Dendritic cell treated with granulocyte-macrophage colony-stimulating factor and Interleukin-4, amounts not matched to agents 40 ng/mL and 50 ng/mL, for 4 days (primary cell): ENCODE measurements at regions not wholly inside any gene's neighbourhood (a gene's known extent, or its start where the extent isn't known, plus 50 kb on each side); places are given as distances from the start of the nearest gene placed in this dataset.
"Not testable (repeated sequence)": the region's sequence is repeated elsewhere in the genome, so short reads cannot be mapped to it uniquely, and the experiment has no call there.

Source experiments
- H3K27ac Mint-ChIP-seq: one replicate; pipeline ENCODE4 v1.8.0; 2022; ENCODE audit warnings: mild to moderate bottlenecking, mixed read lengths
- H3K27me3 Mint-ChIP-seq: one replicate; pipeline ENCODE4 v1.8.0; 2022; ENCODE audit warnings: mild to moderate bottlenecking, mixed read lengths
- H3K36me3 Mint-ChIP-seq: one replicate; pipeline ENCODE4 v1.8.0; 2022; ENCODE audit warnings: low read depth, mixed read lengths
- H3K4me1 Mint-ChIP-seq: one replicate; pipeline ENCODE4 v1.8.0; 2022; ENCODE audit warnings: low read depth, mixed read lengths
- H3K4me3 Mint-ChIP-seq: one replicate; pipeline ENCODE4 v1.8.0; 2022; ENCODE audit warnings: mild to moderate bottlenecking, moderate library complexity, mixed read lengths
- H3K9me3 Mint-ChIP-seq: one replicate; pipeline ENCODE4 v1.8.0; 2022; ENCODE audit warnings: mixed read lengths
- intact Hi-C: fragments of 100-400 bp; cut with micrococcal nuclease; formaldehyde crosslinking; loops from one replicate; pipeline ENCODE4 v1.15.0; 2022

DNA sequence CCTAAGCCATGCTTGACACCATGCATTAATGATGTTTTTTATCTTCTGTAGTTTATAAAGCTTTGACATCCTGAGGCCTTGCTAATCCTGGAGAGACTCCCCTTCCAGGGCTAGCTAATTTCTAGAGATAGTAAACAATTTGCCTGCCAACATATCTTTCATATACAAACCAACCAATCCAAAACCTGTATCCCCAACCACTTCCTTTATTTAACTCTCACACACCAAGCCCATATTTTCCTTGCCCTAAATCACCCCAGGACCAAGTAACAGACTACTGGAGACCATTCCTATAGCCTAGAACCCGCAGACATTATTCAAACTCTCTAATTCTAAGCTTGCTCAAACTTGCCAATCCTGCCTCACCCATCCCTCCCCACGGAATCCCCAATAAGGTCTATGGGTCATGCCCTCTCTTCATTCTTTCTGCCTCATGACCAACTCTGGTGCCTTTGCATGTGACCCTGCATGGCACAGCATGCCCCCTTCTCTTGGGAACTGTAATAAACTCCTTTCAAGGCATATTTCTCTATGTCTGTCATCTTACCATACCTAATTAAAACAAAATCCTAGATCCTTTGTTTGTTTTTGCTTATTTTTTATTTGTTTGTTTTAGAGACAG lies 116.6 kb upstream of the CACUL1 start:
- Mint-ChIP-seq H3K27ac (no peak overlapping the region), H3K36me3 (no peaks in the 10 kb centered on the region), H3K4me1 (peaks cover 43% of the 10 kb centered on the region), H3K9me3 (peaks cover 2% of the 10 kb centered on the region), H3K27me3 (peaks cover 6% of the 10 kb centered on the region), H3K4me3 (no peak overlapping the region)
- intact Hi-C loops, result no loop called here

GRCh38 chr10:118873091-118873737 lies 118.4 kb upstream of the CACUL1 start:
- Mint-ChIP-seq H3K27ac (no peak overlapping the region), H3K4me1 (peaks cover 43% of the 10 kb centered on the region), H3K4me3 (no peak overlapping the region), H3K36me3 (no peaks in the 10 kb centered on the region), H3K27me3 (peaks cover 1% of the 10 kb centered on the region), H3K9me3 (peaks cover 5% of the 10 kb centered on the region)
- intact Hi-C loops, result no loop called here

- H3K4me1 Mint-ChIP-seq, result peaks cover 43% of the 10 kb centered on the region
- no peak overlapping the region for H3K4me3 Mint-ChIP-seq
- H3K27me3 Mint-ChIP-seq, result peaks cover 1% of the 10 kb centered on the region
- peaks cover 5% of the 10 kb centered on the region for H3K9me3 Mint-ChIP-seq
- H3K27ac Mint-ChIP-seq, result no peak overlapping the region
- intact Hi-C loops, result no loop called here
- no peaks in the 10 kb centered on the region for H3K36me3 Mint-ChIP-seq
Measured at GRCh38 chr10:118873738-118874105, 119.0 kb upstream of the CACUL1 start.

DNA sequence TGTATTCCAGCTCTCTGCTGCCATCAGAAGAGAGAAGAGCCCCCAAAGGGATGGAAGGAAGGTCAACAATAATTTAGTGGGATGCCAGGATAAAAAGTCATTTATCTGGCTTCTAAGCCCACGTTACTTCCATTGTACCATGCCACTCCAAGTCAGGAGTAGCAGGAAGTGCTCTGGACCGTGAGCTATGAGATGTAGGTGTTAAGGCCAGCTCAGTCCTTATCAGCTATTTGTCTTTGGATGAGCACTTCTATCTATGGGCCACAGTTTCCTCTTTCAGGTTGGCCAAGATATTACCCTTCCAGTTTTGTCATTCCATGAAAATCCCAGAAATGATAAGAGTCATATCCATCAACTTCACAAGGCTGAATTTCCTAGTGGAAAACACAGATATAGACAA lies 119.4 kb upstream of the CACUL1 start:
- intact Hi-C loops, result no loop called here
- Mint-ChIP-seq H3K27ac (no peak overlapping the region), H3K9me3 (peaks cover 5% of the 10 kb centered on the region), H3K4me3 (no peak overlapping the region), H3K27me3 (peaks cover 3% of the 10 kb centered on the region), H3K36me3 (no peaks in the 10 kb centered on the region), H3K4me1 (peaks cover 43% of the 10 kb centered on the region)

DNA sequence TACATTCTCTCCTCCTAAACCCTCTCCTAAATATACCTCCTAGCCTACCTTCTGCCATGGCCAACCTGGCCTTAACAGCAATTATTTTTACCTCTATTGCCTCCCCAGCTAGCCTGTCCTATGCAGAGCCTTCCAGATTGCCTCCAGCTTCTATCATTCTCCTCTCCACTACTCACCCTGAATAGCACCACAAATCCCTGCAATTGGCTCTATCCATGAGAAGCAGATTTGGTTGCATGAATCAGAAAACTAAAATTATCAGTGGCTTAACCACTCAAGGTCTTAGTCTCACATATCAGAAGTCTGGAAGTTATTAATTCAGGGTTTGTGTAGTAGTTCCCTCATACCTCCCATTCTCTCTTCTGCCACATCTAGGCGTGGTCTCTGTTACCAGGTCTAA lies 120.3 kb upstream of the CACUL1 start:
- peaks cover 8% of the 10 kb centered on the region for H3K27me3 Mint-ChIP-seq
- peaks cover 5% of the 10 kb centered on the region for H3K9me3 Mint-ChIP-seq
- no peak overlapping the region for H3K4me3 Mint-ChIP-seq
- intact Hi-C loops, result no loop called here
- H3K27ac Mint-ChIP-seq, result no peak overlapping the region
- H3K4me1 Mint-ChIP-seq, result peaks cover 34% of the 10 kb centered on the region
- H3K36me3 Mint-ChIP-seq, result no peaks in the 10 kb centered on the region

GRCh38 chr10:118882741-118883140 lies 128.0 kb upstream of the CACUL1 start:
- Mint-ChIP-seq H3K4me3 (no peak overlapping the region), H3K4me1 (no peaks in the 10 kb centered on the region), H3K9me3 (no peaks in the 10 kb centered on the region), H3K27me3 (peaks cover 23% of the 10 kb centered on the region), H3K27ac (no peak overlapping the region), H3K36me3 (no peaks in the 10 kb centered on the region)
- intact Hi-C loops, result no loop called here

DNA sequence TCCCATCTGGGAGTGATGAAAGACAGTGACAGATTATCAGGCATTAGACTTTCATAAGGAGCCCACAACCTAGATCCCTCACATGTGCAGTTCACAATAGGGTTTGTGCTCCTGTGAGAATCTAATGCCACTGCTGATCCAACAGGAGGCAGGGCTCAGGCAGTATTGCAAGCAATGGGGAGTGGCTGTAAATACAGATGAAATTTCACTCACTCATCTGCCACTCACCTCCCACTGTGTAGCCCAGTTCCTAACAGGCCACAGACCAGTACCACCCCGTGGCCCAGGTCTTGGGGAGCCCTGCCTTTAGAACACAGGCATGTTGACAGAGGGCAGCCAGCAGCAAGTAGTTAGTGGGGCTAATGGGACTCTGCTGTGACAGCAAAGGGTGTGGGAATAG lies 137.3 kb upstream of the NANOS1 start:
- Mint-ChIP-seq H3K4me1 (no peaks in the 10 kb centered on the region), H3K27ac (no peak overlapping the region), H3K4me3 (no peak overlapping the region), H3K27me3 (peaks cover 11% of the 10 kb centered on the region), H3K36me3 (no peaks in the 10 kb centered on the region), H3K9me3 (peaks cover 9% of the 10 kb centered on the region)
- intact Hi-C loops, result no loop called here

DNA sequence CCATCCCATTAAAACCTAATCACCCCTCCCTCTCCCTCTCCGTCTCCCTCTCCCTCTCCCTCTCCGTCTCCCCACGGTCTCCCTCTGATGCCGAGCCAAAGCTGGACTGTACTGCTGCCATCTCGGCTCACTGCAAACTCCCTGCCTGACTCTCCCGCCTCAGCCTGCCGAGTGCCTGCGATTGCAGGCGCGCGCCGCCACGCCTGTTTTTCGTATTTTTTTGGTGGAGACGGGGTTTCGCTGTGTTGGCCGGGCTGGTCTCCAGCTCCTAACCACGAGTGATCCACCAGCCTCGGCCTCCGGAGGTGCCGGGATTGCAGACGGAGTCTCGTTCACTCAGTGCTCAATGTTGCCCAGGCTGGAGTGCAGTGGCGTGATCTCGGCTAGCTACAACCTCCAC lies 134.6 kb upstream of the NANOS1 start:
- H3K4me3 Mint-ChIP-seq, intact Hi-C loops, H3K36me3 Mint-ChIP-seq, H3K9me3 Mint-ChIP-seq, H3K27ac Mint-ChIP-seq, H3K4me1 Mint-ChIP-seq, H3K27me3 Mint-ChIP-seq: not testable (repeated sequence)

DNA sequence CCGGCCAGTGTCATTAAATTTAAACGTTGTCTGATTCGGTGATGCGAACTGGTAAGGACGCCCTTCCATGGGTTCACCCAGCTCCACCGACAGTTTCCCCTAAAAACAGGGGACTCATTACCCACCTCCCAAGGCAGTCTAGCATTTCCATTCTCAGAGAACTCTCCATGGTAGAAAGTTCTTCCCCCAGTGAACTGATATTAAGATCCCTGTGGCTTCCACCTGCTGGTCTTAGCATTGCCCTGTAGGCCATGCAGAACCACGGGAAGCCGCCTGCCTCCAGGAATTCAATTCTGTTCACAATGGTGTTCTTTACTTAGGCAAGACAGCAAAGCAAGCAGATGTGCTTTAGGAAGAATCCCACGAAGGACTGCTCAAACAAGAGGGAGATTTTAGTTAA lies 128.9 kb upstream of the NANOS1 start:
- Mint-ChIP-seq H3K4me1 (no peaks in the 10 kb centered on the region), H3K36me3 (no peaks in the 10 kb centered on the region)

DNA sequence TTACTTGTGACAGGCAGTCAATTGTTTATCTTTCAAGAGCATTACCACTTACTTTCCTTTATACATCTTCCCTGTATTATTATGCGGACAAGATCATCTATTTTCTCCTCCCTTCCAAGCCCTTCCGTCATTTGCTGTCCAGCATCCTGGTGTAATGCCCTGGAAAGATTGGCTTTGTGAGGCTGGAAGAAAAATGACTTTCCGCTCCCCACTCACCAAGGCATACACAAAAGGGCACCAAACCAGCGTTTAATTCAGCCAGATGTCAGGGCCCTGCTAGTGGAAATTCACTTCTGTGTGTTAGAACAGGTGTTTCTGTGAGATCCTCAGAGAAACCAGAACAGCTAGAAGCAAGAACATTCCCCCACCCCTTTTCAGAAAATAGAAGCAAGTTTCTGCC lies 128.1 kb upstream of the NANOS1 start:
- Mint-ChIP-seq H3K27ac (no peak overlapping the region), H3K4me3 (no peak overlapping the region), H3K9me3 (no peaks in the 10 kb centered on the region)

More for the DNA sequence above, 128.9 kb upstream of the NANOS1 start:
- intact Hi-C loops, result no loop called here
- no peak overlapping the region for H3K4me3 Mint-ChIP-seq
- H3K27ac Mint-ChIP-seq, result no peak overlapping the region
- peaks cover 7% of the 10 kb centered on the region for H3K27me3 Mint-ChIP-seq
- no peaks in the 10 kb centered on the region for H3K9me3 Mint-ChIP-seq

GRCh38 chr10:118901906-118902305 lies 127.6 kb upstream of the NANOS1 start:
- no peaks in the 10 kb centered on the region for H3K9me3 Mint-ChIP-seq
- H3K27ac Mint-ChIP-seq, result no peak overlapping the region
- H3K36me3 Mint-ChIP-seq, result no peaks in the 10 kb centered on the region
- peaks cover 9% of the 10 kb centered on the region for H3K27me3 Mint-ChIP-seq
- H3K4me1 Mint-ChIP-seq, result no peaks in the 10 kb centered on the region
- intact Hi-C loops, result no loop called here
- no peak overlapping the region for H3K4me3 Mint-ChIP-seq

More for the DNA sequence above, 128.1 kb upstream of the NANOS1 start:
- intact Hi-C loops, result no loop called here
- Mint-ChIP-seq H3K36me3 (no peaks in the 10 kb centered on the region), H3K4me1 (no peaks in the 10 kb centered on the region), H3K27me3 (peaks cover 9% of the 10 kb centered on the region)

DNA sequence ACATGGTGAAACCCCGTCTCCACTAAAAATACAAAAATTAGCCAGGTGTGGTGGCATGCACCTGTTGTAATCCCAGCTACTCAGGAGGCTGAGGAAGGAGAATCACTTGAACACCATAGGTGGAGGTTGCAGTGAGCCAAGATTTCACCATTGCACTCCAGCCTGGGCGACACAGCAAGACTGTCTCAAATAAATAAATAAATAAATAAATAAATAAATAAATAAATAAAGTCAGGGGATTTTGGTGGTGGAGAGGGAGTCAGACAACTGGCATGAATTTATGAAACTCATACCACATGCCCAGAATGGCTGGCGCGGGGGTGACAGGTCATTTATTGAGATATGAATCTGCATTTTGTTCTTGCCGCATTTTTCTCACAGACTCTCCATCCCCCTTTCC lies 126.9 kb upstream of the NANOS1 start:
- H3K4me3 Mint-ChIP-seq, H3K27ac Mint-ChIP-seq, H3K36me3 Mint-ChIP-seq, H3K4me1 Mint-ChIP-seq, intact Hi-C loops, H3K9me3 Mint-ChIP-seq, H3K27me3 Mint-ChIP-seq: not testable (repeated sequence)

DNA sequence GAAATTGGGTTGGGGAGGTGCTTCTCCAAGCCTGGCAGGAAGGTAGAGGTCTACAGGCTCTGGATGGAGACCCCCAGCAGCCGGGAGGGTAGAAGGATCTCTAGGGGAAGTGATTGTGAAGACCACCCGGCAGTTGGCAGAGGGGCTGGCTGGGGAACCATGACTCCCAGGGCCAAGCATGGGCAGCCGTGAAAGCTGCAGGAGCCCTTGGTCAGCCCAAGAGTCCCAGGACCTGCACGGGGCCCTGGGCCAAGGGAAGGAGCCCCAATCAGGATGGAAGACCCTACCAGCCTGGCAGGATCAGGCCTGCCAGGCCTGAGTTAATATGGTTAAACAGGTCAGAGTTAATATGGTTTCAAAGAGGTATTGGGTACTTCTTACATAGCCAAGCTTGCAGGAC lies 126.3 kb upstream of the NANOS1 start:
- Mint-ChIP-seq H3K36me3 (no peaks in the 10 kb centered on the region), H3K9me3 (no peaks in the 10 kb centered on the region), H3K27me3 (peaks cover 9% of the 10 kb centered on the region), H3K4me3 (no peak overlapping the region), H3K27ac (no peak overlapping the region), H3K4me1 (no peaks in the 10 kb centered on the region)
- intact Hi-C loops, result no loop called here

GRCh38 chr10:118903691-118904090 lies 125.8 kb upstream of the NANOS1 start:
- intact Hi-C loops, result no loop called here
- Mint-ChIP-seq H3K4me1 (no peaks in the 10 kb centered on the region), H3K27me3 (peaks cover 9% of the 10 kb centered on the region), H3K36me3 (no peaks in the 10 kb centered on the region), H3K4me3 (no peak overlapping the region), H3K9me3 (no peaks in the 10 kb centered on the region), H3K27ac (no peak overlapping the region)

DNA sequence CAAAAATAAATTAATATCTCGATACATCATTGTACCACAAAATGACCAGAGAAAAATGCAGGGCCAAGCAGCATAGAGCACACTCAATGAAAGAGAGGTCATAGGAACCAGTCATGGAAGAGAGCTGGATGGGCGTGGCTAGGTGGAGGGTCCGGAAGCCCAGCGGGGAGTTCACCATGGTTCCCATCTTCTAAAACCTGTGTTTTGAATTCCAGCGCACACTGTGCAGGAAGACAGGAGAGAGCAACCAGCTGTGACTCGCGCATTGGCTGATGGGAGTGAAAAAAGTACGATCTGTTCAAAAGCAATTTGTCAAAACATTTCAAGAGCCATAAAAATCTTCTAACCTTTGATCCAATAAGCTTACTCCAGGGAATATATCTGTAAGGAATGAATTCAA lies 125.2 kb upstream of the NANOS1 start:
- Mint-ChIP-seq H3K4me1 (no peaks in the 10 kb centered on the region), H3K9me3 (no peaks in the 10 kb centered on the region), H3K27ac (no peak overlapping the region), H3K27me3 (peaks cover 9% of the 10 kb centered on the region), H3K4me3 (no peak overlapping the region), H3K36me3 (no peaks in the 10 kb centered on the region)
- intact Hi-C loops, result no loop called here
